ENCODE measurements at regions not wholly inside any gene's neighbourhood (a gene's known extent, or its start where the extent isn't known, plus 50 kb on each side); places are given as distances from the start of the nearest gene placed in this dataset.
A peak's percentile ranks its signal among the peaks of the same experiment; 100 is the strongest.

GRCh38 chr13:39149896-39150295, 111.6 kb downstream of the NHLRC3 start:
- Histone ChIP-seq H3K36me3 (ENCODE audit: control insufficient read depth, insufficient read depth, low read length) (no peaks in the 10 kb centered on the region), H3K4me3 (ENCODE audit: low read depth, low read length) (no peak overlapping the region), H3K27me3 (ENCODE audit: control insufficient read depth, insufficient read depth, low read length) (no peaks in the 10 kb centered on the region), H3K27ac (ENCODE audit: low read depth, low read length) (no peak overlapping the region), H3K9me3 (ENCODE audit: control insufficient read depth, insufficient read depth, low read length) (no peaks in the 10 kb centered on the region), H3K4me1 (ENCODE audit: control insufficient read depth, insufficient read depth, low read length) (no peaks in the 10 kb centered on the region)
- no peak for DNase-seq (ENCODE audit: low read depth in 4 of 6, low spot score in 6 of 6)
- WGBS (ENCODE audit: insufficient coverage), result 85% methylated on average over 4 of the region's 5 CpGs

- Histone ChIP-seq H3K27ac (ENCODE audit: low read depth, low read length) (no peak overlapping the region), H3K9me3 (ENCODE audit: control insufficient read depth, insufficient read depth, low read length) (no peaks in the 10 kb centered on the region), H3K36me3 (ENCODE audit: control insufficient read depth, insufficient read depth, low read length) (no peaks in the 10 kb centered on the region), H3K4me1 (ENCODE audit: control insufficient read depth, insufficient read depth, low read length) (no peaks in the 10 kb centered on the region), H3K4me3 (ENCODE audit: low read depth, low read length) (no peak overlapping the region), H3K27me3 (ENCODE audit: control insufficient read depth, insufficient read depth, low read length) (no peaks in the 10 kb centered on the region)
- peak in 1 of 6 donors; percentile 78 for DNase-seq (ENCODE audit: low read depth in 4 of 6, low spot score in 6 of 6)
Observed at GRCh38 chr13:39154041-39154440, 115.8 kb downstream of the NHLRC3 start.

DNA sequence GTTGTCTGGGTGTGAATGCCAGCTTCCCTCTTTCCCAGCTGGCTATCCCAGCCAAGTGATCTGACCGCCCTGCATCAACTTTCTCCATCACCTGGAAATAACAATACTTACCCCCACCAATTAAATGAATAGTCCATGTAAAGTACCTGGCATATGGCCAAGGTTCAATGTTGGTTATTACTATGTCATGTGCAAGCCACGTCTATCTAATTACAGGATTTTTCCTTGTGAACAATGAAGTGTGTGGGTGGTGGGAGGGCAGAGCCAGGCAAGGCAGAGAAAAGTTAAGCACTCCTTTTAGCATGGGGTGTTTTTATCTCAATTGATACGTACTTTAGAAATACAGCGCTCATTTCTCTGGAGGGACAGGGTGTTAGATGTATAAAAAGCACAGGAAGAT, 121.1 kb downstream of the NHLRC3 start:
- peak in 1 of 6 donors; percentile 31 for DNase-seq (ENCODE audit: low read depth in 4 of 6, low spot score in 6 of 6)
- H3K27ac ChIP-seq (ENCODE audit: low read depth, low read length), result no peak overlapping the region
- WGBS (ENCODE audit: insufficient coverage), result 0% methylated on average over 1 of the region's 4 CpGs
- H3K4me3 ChIP-seq (ENCODE audit: low read depth, low read length), result no peak overlapping the region
- H3K9me3 ChIP-seq (ENCODE audit: control insufficient read depth, insufficient read depth, low read length), result no peaks in the 10 kb centered on the region
- no peaks in the 10 kb centered on the region for H3K36me3 ChIP-seq (ENCODE audit: control insufficient read depth, insufficient read depth, low read length)
- H3K4me1 ChIP-seq (ENCODE audit: control insufficient read depth, insufficient read depth, low read length), result peaks cover 2% of the 10 kb centered on the region
- no peaks in the 10 kb centered on the region for H3K27me3 ChIP-seq (ENCODE audit: control insufficient read depth, insufficient read depth, low read length)

- Histone ChIP-seq H3K36me3 (ENCODE audit: control insufficient read depth, insufficient read depth, low read length) (no peaks in the 10 kb centered on the region), H3K27ac (ENCODE audit: low read depth, low read length) (no peak overlapping the region), H3K9me3 (ENCODE audit: control insufficient read depth, insufficient read depth, low read length) (no peaks in the 10 kb centered on the region), H3K4me1 (ENCODE audit: control insufficient read depth, insufficient read depth, low read length) (peaks cover 2% of the 10 kb centered on the region), H3K27me3 (ENCODE audit: control insufficient read depth, insufficient read depth, low read length) (no peaks in the 10 kb centered on the region), H3K4me3 (ENCODE audit: low read depth, low read length) (no peak overlapping the region)
- no CpG with 5 or more reads among the region's 1 CpG for WGBS (ENCODE audit: insufficient coverage)
- peak in 1 of 6 donors; percentile 82 for DNase-seq (ENCODE audit: low read depth in 4 of 6, low spot score in 6 of 6)
Observed at GRCh38 chr13:39159846-39160370, 121.7 kb downstream of the NHLRC3 start.

DNA sequence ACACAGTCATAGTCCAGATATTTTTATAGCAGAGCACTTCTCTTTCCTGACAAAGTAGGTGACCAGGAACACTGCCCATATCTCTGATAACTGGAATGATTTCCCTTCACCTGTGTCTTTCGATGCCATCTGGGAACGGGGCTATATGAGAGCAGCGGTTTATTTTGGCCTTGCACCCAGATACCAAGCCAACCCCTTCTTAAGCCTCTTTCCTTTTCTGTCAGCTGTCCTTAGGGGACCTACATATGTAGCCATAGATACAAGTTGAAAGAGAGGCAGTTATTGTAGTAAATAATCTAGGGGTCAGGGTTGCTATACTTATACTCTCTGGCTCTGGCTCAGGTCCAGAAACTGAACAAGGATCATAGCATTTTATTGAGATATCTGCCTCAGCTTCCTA, 128.8 kb downstream of the NHLRC3 start:
- no peak for DNase-seq (ENCODE audit: low read depth in 4 of 6, low spot score in 6 of 6)
- Histone ChIP-seq H3K9me3 (ENCODE audit: control insufficient read depth, insufficient read depth, low read length) (no peaks in the 10 kb centered on the region), H3K4me1 (ENCODE audit: control insufficient read depth, insufficient read depth, low read length) (no peaks in the 10 kb centered on the region), H3K27me3 (ENCODE audit: control insufficient read depth, insufficient read depth, low read length) (no peaks in the 10 kb centered on the region), H3K36me3 (ENCODE audit: control insufficient read depth, insufficient read depth, low read length) (no peaks in the 10 kb centered on the region), H3K4me3 (ENCODE audit: low read depth, low read length) (no peak overlapping the region), H3K27ac (ENCODE audit: low read depth, low read length) (no peak overlapping the region)
- no CpG with 5 or more reads among the region's 3 CpGs for WGBS (ENCODE audit: insufficient coverage)

DNA sequence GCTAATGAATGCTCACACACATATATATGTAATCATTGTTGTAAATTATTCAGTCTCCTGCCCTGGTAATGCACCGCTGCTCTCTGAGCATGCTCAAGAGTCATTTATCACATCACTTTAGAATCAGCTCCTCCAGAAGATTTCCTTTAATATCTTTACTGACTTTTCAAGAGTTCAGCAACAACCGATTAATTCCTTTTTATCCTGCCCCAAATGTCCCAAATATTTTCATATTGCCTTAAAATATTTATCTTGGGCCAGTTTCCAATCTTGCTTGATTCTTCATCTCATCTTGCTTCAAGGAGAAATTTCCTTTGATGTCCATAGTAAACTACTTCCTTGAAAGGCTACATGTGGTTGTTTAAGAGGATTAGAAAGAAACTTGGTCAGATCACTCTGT, 132.5 kb downstream of the NHLRC3 start:
- H3K27ac ChIP-seq (ENCODE audit: low read depth, low read length), result no peak overlapping the region
- H3K36me3 ChIP-seq (ENCODE audit: control insufficient read depth, insufficient read depth, low read length), result no peaks in the 10 kb centered on the region
- H3K27me3 ChIP-seq (ENCODE audit: control insufficient read depth, insufficient read depth, low read length), result no peaks in the 10 kb centered on the region
- H3K9me3 ChIP-seq (ENCODE audit: control insufficient read depth, insufficient read depth, low read length), result no peaks in the 10 kb centered on the region
- H3K4me1 ChIP-seq (ENCODE audit: control insufficient read depth, insufficient read depth, low read length), result no peaks in the 10 kb centered on the region
- 63% methylated on average over 1 of the region's 2 CpGs for WGBS (ENCODE audit: insufficient coverage)
- H3K4me3 ChIP-seq (ENCODE audit: low read depth, low read length), result no peak overlapping the region
- no peak for DNase-seq (ENCODE audit: low read depth in 4 of 6, low spot score in 6 of 6)

GRCh38 chr13:39185326-39185725, 147.1 kb downstream of the NHLRC3 start:
- Histone ChIP-seq H3K4me1 (ENCODE audit: control insufficient read depth, insufficient read depth, low read length) (no peaks in the 10 kb centered on the region), H3K27ac (ENCODE audit: low read depth, low read length) (no peak overlapping the region)

DNA sequence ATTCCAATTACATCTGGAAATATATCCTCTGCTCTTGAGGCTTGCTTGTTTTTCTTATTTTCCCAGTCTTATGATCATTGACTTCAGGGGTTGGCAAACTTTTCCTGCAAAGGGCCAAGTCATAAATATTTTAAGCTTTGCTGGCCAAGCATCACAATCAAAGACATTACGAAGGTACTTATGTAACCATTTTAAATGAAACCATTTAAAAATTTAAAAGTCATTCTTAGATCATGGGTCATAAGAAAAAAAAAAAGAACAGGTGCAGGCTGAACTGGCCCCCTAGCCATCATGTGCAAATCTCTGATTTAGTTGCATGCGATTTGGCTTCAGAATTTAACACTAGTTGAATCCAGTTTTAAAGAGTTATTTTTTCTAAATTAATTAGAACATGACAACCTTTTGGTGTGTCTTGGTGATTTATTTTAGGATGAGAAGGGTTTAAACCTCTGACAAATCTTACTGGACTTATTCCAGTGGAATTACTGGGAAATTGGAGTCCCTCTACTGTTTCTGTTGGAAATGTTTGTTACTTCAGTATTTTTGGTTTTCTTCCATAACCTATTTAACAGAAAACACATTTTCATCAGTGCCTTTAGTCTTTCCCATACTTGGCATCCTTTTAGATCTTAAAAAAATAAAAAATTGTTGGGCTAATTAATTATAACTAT, 148.1 kb downstream of the NHLRC3 start:
- Histone ChIP-seq H3K27me3 (ENCODE audit: control insufficient read depth, insufficient read depth, low read length) (no peaks in the 10 kb centered on the region), H3K9me3 (ENCODE audit: control insufficient read depth, insufficient read depth, low read length) (no peaks in the 10 kb centered on the region), H3K27ac (ENCODE audit: low read depth, low read length) (no peak overlapping the region), H3K36me3 (ENCODE audit: control insufficient read depth, insufficient read depth, low read length) (no peaks in the 10 kb centered on the region), H3K4me1 (ENCODE audit: control insufficient read depth, insufficient read depth, low read length) (no peaks in the 10 kb centered on the region), H3K4me3 (ENCODE audit: low read depth, low read length) (no peak overlapping the region)
- no CpG with 5 or more reads among the region's 2 CpGs for WGBS (ENCODE audit: insufficient coverage)
- DNase-seq (ENCODE audit: low read depth in 4 of 6, low spot score in 6 of 6), result peak in 1 of 6 donors; percentile 17

More at GRCh38 chr13:39185326-39185725, 147.1 kb downstream of the NHLRC3 start:
- WGBS (ENCODE audit: insufficient coverage), result 100% methylated on average over 2 of the region's 3 CpGs
- DNase-seq (ENCODE audit: low read depth in 4 of 6, low spot score in 6 of 6), result no peak
- no peaks in the 10 kb centered on the region for H3K36me3 ChIP-seq (ENCODE audit: control insufficient read depth, insufficient read depth, low read length)
- no peaks in the 10 kb centered on the region for H3K9me3 ChIP-seq (ENCODE audit: control insufficient read depth, insufficient read depth, low read length)
- H3K27me3 ChIP-seq (ENCODE audit: control insufficient read depth, insufficient read depth, low read length), result no peaks in the 10 kb centered on the region
- no peak overlapping the region for H3K4me3 ChIP-seq (ENCODE audit: low read depth, low read length)

DNA sequence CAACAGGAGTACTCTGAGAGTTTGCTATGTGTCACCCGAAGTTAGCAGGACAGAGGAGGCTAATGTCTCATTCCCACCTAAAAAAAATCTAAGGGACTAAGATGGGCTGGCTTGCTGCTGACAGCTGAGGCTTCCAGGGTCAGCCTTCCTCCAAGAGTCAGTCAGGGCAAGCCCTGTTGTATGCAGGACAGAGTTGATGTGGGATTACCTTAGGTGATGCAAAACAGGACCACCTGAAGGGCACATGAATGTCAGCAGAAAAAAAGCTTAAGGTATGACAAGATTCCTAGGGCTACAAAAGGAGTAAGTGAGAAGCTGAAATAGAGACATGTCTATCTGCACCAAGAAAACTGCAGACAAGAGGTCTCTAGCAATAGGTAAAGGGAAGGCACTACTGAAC, 151.5 kb downstream of the NHLRC3 start:
- Histone ChIP-seq H3K27me3 (ENCODE audit: control insufficient read depth, insufficient read depth, low read length) (no peaks in the 10 kb centered on the region), H3K9me3 (ENCODE audit: control insufficient read depth, insufficient read depth, low read length) (no peaks in the 10 kb centered on the region), H3K27ac (ENCODE audit: low read depth, low read length) (no peak overlapping the region), H3K36me3 (ENCODE audit: control insufficient read depth, insufficient read depth, low read length) (no peaks in the 10 kb centered on the region), H3K4me1 (ENCODE audit: control insufficient read depth, insufficient read depth, low read length) (no peaks in the 10 kb centered on the region), H3K4me3 (ENCODE audit: low read depth, low read length) (no peak overlapping the region)
- WGBS (ENCODE audit: insufficient coverage), result 83% methylated on average over 1 of the region's 1 CpG
- no peak for DNase-seq (ENCODE audit: low read depth in 4 of 6, low spot score in 6 of 6)

DNA sequence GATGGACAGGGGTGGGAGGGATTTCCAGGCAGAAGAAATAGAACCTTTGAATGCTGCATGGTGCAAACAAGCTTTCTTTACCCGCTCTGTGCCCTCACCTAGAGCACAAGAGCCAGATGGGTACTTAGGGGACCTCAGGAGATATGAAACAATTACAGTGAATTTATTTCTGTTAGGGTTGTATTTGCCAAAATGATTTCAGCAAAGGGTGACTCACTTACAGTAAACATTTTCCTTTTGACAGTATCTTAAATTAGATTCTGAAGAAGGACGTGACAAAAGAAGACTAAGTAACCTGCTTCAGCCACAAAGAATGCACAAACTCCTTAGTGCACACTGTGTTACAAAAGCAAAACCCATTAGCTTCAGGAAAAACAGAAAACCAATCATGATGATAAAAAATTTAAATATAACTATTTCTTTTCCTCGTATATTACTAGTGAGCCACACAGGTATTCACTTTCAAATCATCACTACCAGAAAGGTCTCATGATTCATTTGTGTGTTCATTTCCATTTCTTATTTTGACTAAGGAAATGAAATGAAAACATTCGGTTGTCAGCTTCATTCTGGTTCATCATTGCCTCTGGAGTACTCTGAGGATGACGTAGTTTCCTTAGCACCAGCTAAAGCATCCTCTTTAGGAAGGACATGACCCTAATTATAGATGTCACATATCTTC, 158.8 kb downstream of the NHLRC3 start:
- H3K4me3 ChIP-seq (ENCODE audit: low read depth, low read length), result no peak overlapping the region
- no peaks in the 10 kb centered on the region for H3K9me3 ChIP-seq (ENCODE audit: control insufficient read depth, insufficient read depth, low read length)
- H3K27ac ChIP-seq (ENCODE audit: low read depth, low read length), result no peak overlapping the region
- H3K36me3 ChIP-seq (ENCODE audit: control insufficient read depth, insufficient read depth, low read length), result no peaks in the 10 kb centered on the region
- H3K27me3 ChIP-seq (ENCODE audit: control insufficient read depth, insufficient read depth, low read length), result no peaks in the 10 kb centered on the region
- no peaks in the 10 kb centered on the region for H3K4me1 ChIP-seq (ENCODE audit: control insufficient read depth, insufficient read depth, low read length)
- peak in 1 of 6 donors; percentile 13 for DNase-seq (ENCODE audit: low read depth in 4 of 6, low spot score in 6 of 6)
- WGBS (ENCODE audit: insufficient coverage), result 90% methylated on average over 2 of the region's 5 CpGs
